BE2C (cell line): ENCODE measurements at regions not wholly inside any gene's neighbourhood (a gene's known extent, or its start where the extent isn't known, plus 50 kb on each side); places are given as distances from the start of the nearest gene placed in this dataset.

Experiments
- DNase-seq: peaks from one replicate; pipeline ENCODE4 v3.0.0-alpha.2; 2020
- H3K27me3 ChIP-seq: fragments of 250-450 bp; sonication (Bioruptor Pico); 2 replicates; pipeline ENCODE4 v1.5.1; 2020; ENCODE audit warnings: mild to moderate bottlenecking
- H3K36me3 ChIP-seq: fragments of 250-450 bp; sonication (Bioruptor Pico); 2 replicates; pipeline ENCODE4 v1.5.1; 2020; ENCODE audit warnings: mild to moderate bottlenecking
- H3K4me1 ChIP-seq: fragments of 250-450 bp; sonication (Bioruptor Pico); 2 replicates; pipeline ENCODE4 v1.5.1; 2020
- H3K4me3 ChIP-seq: 2 replicates; pipeline ENCODE4 v1.5.1; 2011; ENCODE audit warnings: low read depth, low read length
- H3K9me3 ChIP-seq: fragments of 250-450 bp; sonication (Bioruptor Pico); 2 replicates; pipeline ENCODE4 v1.5.1; 2020
- CTCF ChIP-seq: IDR thresholded peaks from 2 replicates; pipeline ENCODE4 v1.5.1; 2012; ENCODE audit warnings: mild to moderate bottlenecking, low read depth, low read length

GRCh38 chr21:22224261-22224660, 1226.1 kb downstream of the NCAM2 start:
- Histone ChIP-seq H3K4me1 (no peaks in the 10 kb centered on the region), H3K27me3 (no peaks in the 10 kb centered on the region), H3K9me3 (no peaks in the 10 kb centered on the region), H3K4me3 (no peak overlapping the region), H3K36me3 (no peaks in the 10 kb centered on the region)
- no peak for DNase-seq
- no peak for TF ChIP-seq CTCF

GRCh38 chr21:22225299-22225698, 1227.1 kb downstream of the NCAM2 start:
- no peaks in the 10 kb centered on the region for H3K9me3 ChIP-seq
- no peaks in the 10 kb centered on the region for H3K27me3 ChIP-seq
- DNase-seq, result no peak
- H3K4me1 ChIP-seq, result no peaks in the 10 kb centered on the region
- no peaks in the 10 kb centered on the region for H3K36me3 ChIP-seq
- H3K4me3 ChIP-seq, result no peak overlapping the region
- TF ChIP-seq CTCF, result no peak

GRCh38 chr21:22231013-22231412, 1232.8 kb downstream of the NCAM2 start:
- Histone ChIP-seq H3K9me3 (no peaks in the 10 kb centered on the region), H3K4me3 (no peak overlapping the region), H3K36me3 (no peaks in the 10 kb centered on the region), H3K27me3 (no peaks in the 10 kb centered on the region), H3K4me1 (no peaks in the 10 kb centered on the region)
- no peak for DNase-seq
- no peak for TF ChIP-seq CTCF

- H3K27me3 ChIP-seq, result no peaks in the 10 kb centered on the region
Observed at GRCh38 chr21:22235866-22236590, 1237.8 kb downstream of the NCAM2 start.

GRCh38 chr21:22244516-22244915, 1246.3 kb downstream of the NCAM2 start:
- Histone ChIP-seq H3K36me3 (no peaks in the 10 kb centered on the region), H3K4me3 (no peak overlapping the region), H3K9me3 (no peaks in the 10 kb centered on the region), H3K4me1 (no peaks in the 10 kb centered on the region), H3K27me3 (no peaks in the 10 kb centered on the region)
- TF ChIP-seq CTCF, result no peak
- DNase-seq, result no peak

More at GRCh38 chr21:22235866-22236590, 1237.8 kb downstream of the NCAM2 start:
- H3K36me3 ChIP-seq, result no peaks in the 10 kb centered on the region
- no peak overlapping the region for H3K4me3 ChIP-seq
- H3K4me1 ChIP-seq, result no peaks in the 10 kb centered on the region
- no peaks in the 10 kb centered on the region for H3K9me3 ChIP-seq
- DNase-seq, result no peak
- TF ChIP-seq CTCF, result no peak

- Histone ChIP-seq H3K9me3 (no peaks in the 10 kb centered on the region), H3K4me1 (peaks cover 6% of the 10 kb centered on the region; the same call in 1 of the 2 replicates), H3K27me3 (no peaks in the 10 kb centered on the region), H3K36me3 (no peaks in the 10 kb centered on the region), H3K4me3 (no peak overlapping the region)
- no peak for TF ChIP-seq CTCF
- no peak for DNase-seq
Observed at GRCh38 chr21:22250355-22250754, 1252.1 kb downstream of the NCAM2 start.
